ENCODE measurements at regions not wholly inside any gene's neighbourhood (a gene's known extent, or its start where the extent isn't known, plus 50 kb on each side); places are given as distances from the start of the nearest gene placed in this dataset.

DNA sequence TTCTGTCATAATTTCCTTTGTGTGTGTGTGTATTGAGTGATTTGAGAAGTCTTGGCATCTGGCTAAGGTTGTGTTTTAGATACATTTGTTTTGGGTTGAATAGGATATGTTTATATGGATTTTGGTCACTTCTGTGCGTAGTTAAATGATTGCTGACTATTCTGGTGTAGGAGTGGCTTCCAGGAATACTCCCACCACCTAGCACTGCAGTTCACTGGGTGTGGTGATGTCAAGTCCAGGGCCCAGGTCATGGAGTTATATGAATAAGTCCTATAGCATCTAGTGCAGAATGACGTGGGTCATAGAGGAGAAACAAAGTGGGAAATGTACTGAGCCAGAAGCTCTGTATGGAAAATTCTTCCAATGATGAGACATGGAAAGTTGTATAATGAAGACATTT, 465.4 kb upstream of the CCL2 start:
- ChIA-PET SMC1A (ENCODE audit: uncharacterized antibody, unreplicated experiment) (no interaction called here), POLR2A (no interaction called here), CTCF (interaction anchor here (0.5 to 1.5 kb wide), 2 partner anchors 38 to 626 kb away, joined by 3 read pairs; no protein-coding TSS in a partner anchor), RAD21 (ENCODE audit: unreplicated experiment) (no interaction called here)
- BruUV-seq (replicated peaks): no TSS peak
- Histone ChIP-seq H3K79me2 (ENCODE audit: control insufficient read depth, insufficient read depth, low read length) (no peaks in the 10 kb centered on the region), H2AFZ (ENCODE audit: control insufficient read depth, low read depth, low read length) (no peak overlapping the region), H3K9me3 (replicated peaks; ENCODE audit: control insufficient read depth, insufficient read depth, low read length) (no peaks in the 10 kb centered on the region), H4K20me1 (ENCODE audit: control insufficient read depth, insufficient read depth) (no peaks in the 10 kb centered on the region), H3K27ac (ENCODE audit: control insufficient read depth, insufficient read depth) (no peak overlapping the region), H3K9ac (ENCODE audit: control insufficient read depth, insufficient read depth, low read length) (no peak overlapping the region), H3K27me3 (replicated peaks in 1 of 2; ENCODE audit: control insufficient read depth in 2 of 2, insufficient read depth in 2 of 2, low read length in 1 of 2) (no peaks in the 10 kb centered on the region), H3K4me3 (no peak overlapping the region), H3K4me2 (ENCODE audit: control insufficient read depth, insufficient read depth) (no peak overlapping the region), H3K36me3 (ENCODE audit: control insufficient read depth in 2 of 2, insufficient read depth in 2 of 2, low read length in 1 of 2) (no peaks in the 10 kb centered on the region), H3K4me1 (ENCODE audit: control insufficient read depth, insufficient read depth, low read length) (no peaks in the 10 kb centered on the region)
- in situ Hi-C loops (cut with MboI) (no loop called here), intact Hi-C loops (cut with micrococcal nuclease; ENCODE audit: unreplicated experiment) (no loop called here)
- DNase-seq (ENCODE audit: low read depth, low spot score): no peak
- TF ChIP-seq NFIC (IDR thresholded peaks at IDR 0.05; ENCODE audit: low read depth, low read length) (no peak), TARDBP (IDR thresholded peaks at IDR 0.05; ENCODE audit: borderline replicate concordance) (no peak), MYC (IDR thresholded peaks at IDR 0.05; ENCODE audit: insufficient read depth, insufficient read length, insufficient replicate concordance, low read length, severe bottlenecking) (no peak), EP300 (IDR thresholded peaks at IDR 0.05; ENCODE audit: borderline replicate concordance in 1 of 2, control insufficient read depth in 1 of 2, low read depth in 2 of 2, low read length in 2 of 2) (no peak), RB1 (IDR thresholded peaks at IDR 0.05; ENCODE audit: borderline replicate concordance) (no peak)
- TF ChIP-seq, protein P1, sequence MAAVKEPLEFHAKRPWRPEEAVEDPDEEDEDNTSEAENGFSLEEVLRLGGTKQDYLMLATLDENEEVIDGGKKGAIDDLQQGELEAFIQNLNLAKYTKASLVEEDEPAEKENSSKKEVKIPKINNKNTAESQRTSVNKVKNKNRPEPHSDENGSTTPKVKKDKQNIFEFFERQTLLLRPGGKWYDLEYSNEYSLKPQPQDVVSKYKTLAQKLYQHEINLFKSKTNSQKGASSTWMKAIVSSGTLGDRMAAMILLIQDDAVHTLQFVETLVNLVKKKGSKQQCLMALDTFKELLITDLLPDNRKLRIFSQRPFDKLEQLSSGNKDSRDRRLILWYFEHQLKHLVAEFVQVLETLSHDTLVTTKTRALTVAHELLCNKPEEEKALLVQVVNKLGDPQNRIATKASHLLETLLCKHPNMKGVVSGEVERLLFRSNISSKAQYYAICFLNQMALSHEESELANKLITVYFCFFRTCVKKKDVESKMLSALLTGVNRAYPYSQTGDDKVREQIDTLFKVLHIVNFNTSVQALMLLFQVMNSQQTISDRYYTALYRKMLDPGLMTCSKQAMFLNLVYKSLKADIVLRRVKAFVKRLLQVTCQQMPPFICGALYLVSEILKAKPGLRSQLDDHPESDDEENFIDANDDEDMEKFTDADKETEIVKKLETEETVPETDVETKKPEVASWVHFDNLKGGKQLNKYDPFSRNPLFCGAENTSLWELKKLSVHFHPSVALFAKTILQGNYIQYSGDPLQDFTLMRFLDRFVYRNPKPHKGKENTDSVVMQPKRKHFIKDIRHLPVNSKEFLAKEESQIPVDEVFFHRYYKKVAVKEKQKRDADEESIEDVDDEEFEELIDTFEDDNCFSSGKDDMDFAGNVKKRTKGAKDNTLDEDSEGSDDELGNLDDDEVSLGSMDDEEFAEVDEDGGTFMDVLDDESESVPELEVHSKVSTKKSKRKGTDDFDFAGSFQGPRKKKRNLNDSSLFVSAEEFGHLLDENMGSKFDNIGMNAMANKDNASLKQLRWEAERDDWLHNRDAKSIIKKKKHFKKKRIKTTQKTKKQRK (IDR thresholded peaks at IDR 0.05; ENCODE audit: low read depth, low read length): no peak
- TF ChIP-seq, protein P2, sequence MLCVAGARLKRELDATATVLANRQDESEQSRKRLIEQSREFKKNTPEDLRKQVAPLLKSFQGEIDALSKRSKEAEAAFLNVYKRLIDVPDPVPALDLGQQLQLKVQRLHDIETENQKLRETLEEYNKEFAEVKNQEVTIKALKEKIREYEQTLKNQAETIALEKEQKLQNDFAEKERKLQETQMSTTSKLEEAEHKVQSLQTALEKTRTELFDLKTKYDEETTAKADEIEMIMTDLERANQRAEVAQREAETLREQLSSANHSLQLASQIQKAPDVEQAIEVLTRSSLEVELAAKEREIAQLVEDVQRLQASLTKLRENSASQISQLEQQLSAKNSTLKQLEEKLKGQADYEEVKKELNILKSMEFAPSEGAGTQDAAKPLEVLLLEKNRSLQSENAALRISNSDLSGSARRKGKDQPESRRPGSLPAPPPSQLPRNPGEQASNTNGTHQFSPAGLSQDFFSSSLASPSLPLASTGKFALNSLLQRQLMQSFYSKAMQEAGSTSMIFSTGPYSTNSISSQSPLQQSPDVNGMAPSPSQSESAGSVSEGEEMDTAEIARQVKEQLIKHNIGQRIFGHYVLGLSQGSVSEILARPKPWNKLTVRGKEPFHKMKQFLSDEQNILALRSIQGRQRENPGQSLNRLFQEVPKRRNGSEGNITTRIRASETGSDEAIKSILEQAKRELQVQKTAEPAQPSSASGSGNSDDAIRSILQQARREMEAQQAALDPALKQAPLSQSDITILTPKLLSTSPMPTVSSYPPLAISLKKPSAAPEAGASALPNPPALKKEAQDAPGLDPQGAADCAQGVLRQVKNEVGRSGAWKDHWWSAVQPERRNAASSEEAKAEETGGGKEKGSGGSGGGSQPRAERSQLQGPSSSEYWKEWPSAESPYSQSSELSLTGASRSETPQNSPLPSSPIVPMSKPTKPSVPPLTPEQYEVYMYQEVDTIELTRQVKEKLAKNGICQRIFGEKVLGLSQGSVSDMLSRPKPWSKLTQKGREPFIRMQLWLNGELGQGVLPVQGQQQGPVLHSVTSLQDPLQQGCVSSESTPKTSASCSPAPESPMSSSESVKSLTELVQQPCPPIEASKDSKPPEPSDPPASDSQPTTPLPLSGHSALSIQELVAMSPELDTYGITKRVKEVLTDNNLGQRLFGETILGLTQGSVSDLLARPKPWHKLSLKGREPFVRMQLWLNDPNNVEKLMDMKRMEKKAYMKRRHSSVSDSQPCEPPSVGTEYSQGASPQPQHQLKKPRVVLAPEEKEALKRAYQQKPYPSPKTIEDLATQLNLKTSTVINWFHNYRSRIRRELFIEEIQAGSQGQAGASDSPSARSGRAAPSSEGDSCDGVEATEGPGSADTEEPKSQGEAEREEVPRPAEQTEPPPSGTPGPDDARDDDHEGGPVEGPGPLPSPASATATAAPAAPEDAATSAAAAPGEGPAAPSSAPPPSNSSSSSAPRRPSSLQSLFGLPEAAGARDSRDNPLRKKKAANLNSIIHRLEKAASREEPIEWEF (IDR thresholded peaks at IDR 0.05; ENCODE audit: insufficient replicate concordance, low read depth, low read length): no peak
- TF ChIP-seq, protein P3, sequence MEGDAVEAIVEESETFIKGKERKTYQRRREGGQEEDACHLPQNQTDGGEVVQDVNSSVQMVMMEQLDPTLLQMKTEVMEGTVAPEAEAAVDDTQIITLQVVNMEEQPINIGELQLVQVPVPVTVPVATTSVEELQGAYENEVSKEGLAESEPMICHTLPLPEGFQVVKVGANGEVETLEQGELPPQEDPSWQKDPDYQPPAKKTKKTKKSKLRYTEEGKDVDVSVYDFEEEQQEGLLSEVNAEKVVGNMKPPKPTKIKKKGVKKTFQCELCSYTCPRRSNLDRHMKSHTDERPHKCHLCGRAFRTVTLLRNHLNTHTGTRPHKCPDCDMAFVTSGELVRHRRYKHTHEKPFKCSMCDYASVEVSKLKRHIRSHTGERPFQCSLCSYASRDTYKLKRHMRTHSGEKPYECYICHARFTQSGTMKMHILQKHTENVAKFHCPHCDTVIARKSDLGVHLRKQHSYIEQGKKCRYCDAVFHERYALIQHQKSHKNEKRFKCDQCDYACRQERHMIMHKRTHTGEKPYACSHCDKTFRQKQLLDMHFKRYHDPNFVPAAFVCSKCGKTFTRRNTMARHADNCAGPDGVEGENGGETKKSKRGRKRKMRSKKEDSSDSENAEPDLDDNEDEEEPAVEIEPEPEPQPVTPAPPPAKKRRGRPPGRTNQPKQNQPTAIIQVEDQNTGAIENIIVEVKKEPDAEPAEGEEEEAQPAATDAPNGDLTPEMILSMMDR (IDR thresholded peaks at IDR 0.05 in 2 of 3, conservative IDR thresholded peaks at IDR 0.05 in 1 of 3; ENCODE audit: control insufficient read depth in 2 of 3, extremely low read depth in 1 of 3, insufficient read depth in 1 of 3, low read depth in 3 of 3, low read length in 3 of 3): no peak
- no peak for ATAC-seq
- WGBS (ENCODE audit: insufficient coverage, insufficient replicate concordance, low lambda C conversion rate, missing lambda C conversion rate): 8% methylated on average over 2 of the region's 2 CpGs
- no peak for FAIRE-seq

All from GM12878 (cell line).